WTC11 (cell line): ENCODE measurements at regions not wholly inside any gene's neighbourhood (a gene's known extent, or its start where the extent isn't known, plus 50 kb on each side); places are given as distances from the start of the nearest gene placed in this dataset.
A peak's percentile ranks its signal among the peaks of the same experiment; 100 is the strongest.

Source experiments
- ATAC-seq: fragments of 200-7000 bp; cut with Tn5 transposase; 2 replicates; pipeline ENCODE4 v1.10.0; 2021; ENCODE audit warnings: mild to moderate bottlenecking, moderate library complexity
- CTCF ChIA-PET: fragments of 300-600 bp; sonication (Branson Sonifier 250); formaldehyde crosslinking; loops from one replicate; lab custom pipeline; 2021; ENCODE audit warnings: antibody characterized with exemption; lab: Charles Lee
- POLR2A ChIA-PET: fragments of 350-600 bp; sonication (Branson Sonifier 250); formaldehyde crosslinking; loops from one replicate; lab custom pipeline; 2021; ENCODE audit warnings: antibody characterized with exemption; lab: Charles Lee
- DNase-seq: peaks from one replicate; pipeline ENCODE4 v3.0.0; 2021; ENCODE audit warnings: low spot score
- H3K27ac Mint-ChIP-seq: 2 replicates; pipeline ENCODE4 v1.8.0; 2021; ENCODE audit warnings: mixed read lengths
- H3K27me3 Mint-ChIP-seq: 2 replicates; pipeline ENCODE4 v1.8.0; 2021; ENCODE audit warnings: low read depth, mild to moderate bottlenecking, moderate library complexity, mixed read lengths
- H3K36me3 Mint-ChIP-seq: 2 replicates; pipeline ENCODE4 v1.8.0; 2021; ENCODE audit warnings: mixed read lengths
- H3K4me1 Mint-ChIP-seq: 2 replicates; pipeline ENCODE4 v1.8.0; 2022; ENCODE audit warnings: mixed read lengths
- H3K4me3 Mint-ChIP-seq: 2 replicates; pipeline ENCODE4 v1.8.0; 2021; ENCODE audit warnings: mild to moderate bottlenecking, moderate library complexity, mixed read lengths
- H3K9me3 Mint-ChIP-seq: 2 replicates; pipeline ENCODE4 v1.8.0; 2021; ENCODE audit warnings: mixed read lengths
- ARID4B ChIP-seq: sonication (generic); formaldehyde crosslinking; IDR thresholded peaks from 2 replicates; pipeline ENCODE4 v1.8.0; 2023; ENCODE audit warnings: missing genetic modification reagents, mild to moderate bottlenecking, borderline replicate concordance
- ATF3 ChIP-seq: sonication (generic); formaldehyde crosslinking; conservative IDR thresholded peaks from 2 replicates; pipeline ENCODE4 v1.8.1; 2022; ENCODE audit warnings: mild to moderate bottlenecking, missing genetic modification reagents
- FOXJ3 ChIP-seq: sonication (generic); formaldehyde crosslinking; IDR thresholded peaks from 2 replicates; pipeline ENCODE4 v1.9.0; 2021; ENCODE audit warnings: missing genetic modification reagents, mild to moderate bottlenecking, borderline replicate concordance
- GABPB1 ChIP-seq: sonication (generic); formaldehyde crosslinking; IDR thresholded peaks from 2 replicates; pipeline ENCODE4 v1.8.1; 2023; ENCODE audit warnings: mild to moderate bottlenecking, missing genetic modification reagents
- GRHL2 ChIP-seq: fragments of 250-450 bp; sonication (Bioruptor Pico); IDR thresholded peaks from 2 replicates; pipeline ENCODE4 v1.8.0; 2022; ENCODE audit warnings: mild to moderate bottlenecking, moderate library complexity; ENCODE audit not compliant: insufficient replicate concordance, severe bottlenecking
- GTF2I ChIP-seq: fragments of 250-450 bp; sonication (Bioruptor Pico); conservative IDR thresholded peaks from 2 replicates; pipeline ENCODE4 v1.4.0; 2021; ENCODE audit warnings: mild to moderate bottlenecking
- HMGA2 ChIP-seq: fragments of 250-450 bp; sonication (Bioruptor Pico); IDR thresholded peaks from 2 replicates; pipeline ENCODE4 v1.4.0; 2021; ENCODE audit warnings: mild to moderate bottlenecking, moderate library complexity
- IRF2 ChIP-seq: sonication (generic); formaldehyde crosslinking; IDR thresholded peaks from 2 replicates; pipeline ENCODE4 v1.8.0; 2022; ENCODE audit warnings: low read depth, missing genetic modification reagents, borderline replicate concordance
- JAZF1 ChIP-seq: fragments of 250-450 bp; sonication (Bioruptor Pico); IDR thresholded peaks from 2 replicates; pipeline ENCODE4 v1.9.0; 2021; ENCODE audit warnings: moderate library complexity, mild to moderate bottlenecking, inconsistent platforms
- NFE2L1 ChIP-seq: sonication (generic); formaldehyde crosslinking; IDR thresholded peaks from 2 replicates; pipeline ENCODE4 v1.8.1; 2023; ENCODE audit warnings: missing genetic modification reagents
- NFYB ChIP-seq: sonication (generic); formaldehyde crosslinking; conservative IDR thresholded peaks from 2 replicates; pipeline ENCODE4 v1.8.0; 2022; ENCODE audit warnings: low read depth, missing genetic modification reagents
- NR2C2 ChIP-seq: sonication (generic); formaldehyde crosslinking; IDR thresholded peaks from 2 replicates; pipeline ENCODE4 v1.8.0; 2022; ENCODE audit warnings: mild to moderate bottlenecking, missing genetic modification reagents
- PREB ChIP-seq: sonication (generic); formaldehyde crosslinking; IDR thresholded peaks from 2 replicates; pipeline ENCODE4 v1.8.1; 2022; ENCODE audit warnings: mild to moderate bottlenecking, missing genetic modification reagents, moderate library complexity, borderline replicate concordance
- TCF7 ChIP-seq: sonication (generic); formaldehyde crosslinking; IDR thresholded peaks from 2 replicates; pipeline ENCODE4 v1.8.0; 2022; ENCODE audit warnings: mild to moderate bottlenecking, low read depth, missing genetic modification reagents, moderate library complexity
- USF1 ChIP-seq: sonication (generic); formaldehyde crosslinking; IDR thresholded peaks from 2 replicates; pipeline ENCODE4 v1.8.0; 2022; ENCODE audit warnings: mild to moderate bottlenecking, missing genetic modification reagents
- ZNF396 ChIP-seq: fragments of 250-450 bp; sonication (Bioruptor Pico); IDR thresholded peaks from 2 replicates; pipeline ENCODE4 v1.8.0; 2021; ENCODE audit warnings: mild to moderate bottlenecking, moderate library complexity, borderline replicate concordance
- ZNF416 ChIP-seq: fragments of 250-450 bp; sonication (Bioruptor Pico); IDR thresholded peaks from 2 replicates; pipeline ENCODE4 v1.9.0; 2021; ENCODE audit warnings: mild to moderate bottlenecking, inconsistent platforms
- ZNF512 ChIP-seq: sonication (generic); formaldehyde crosslinking; IDR thresholded peaks from 2 replicates; pipeline ENCODE4 v1.8.1; 2022; ENCODE audit warnings: missing genetic modification reagents, borderline replicate concordance
- ZNF671 ChIP-seq: fragments of 250-450 bp; sonication (Bioruptor Pico); IDR thresholded peaks from 2 replicates; pipeline ENCODE4 v1.8.0; 2021; ENCODE audit warnings: mild to moderate bottlenecking
- TF ChIP-seq, protein P1 (sequence below): fragments of 250-450 bp; sonication (Bioruptor Pico); IDR thresholded peaks from 2 replicates; pipeline ENCODE4 v2.1.2; 2022; ENCODE audit warnings: mild to moderate bottlenecking, moderate library complexity
- TF ChIP-seq, protein P2 (sequence below): sonication (generic); formaldehyde crosslinking; IDR thresholded peaks from 2 replicates; pipeline ENCODE4 v1.8.1; 2022; ENCODE audit warnings: low read depth, mild to moderate bottlenecking, moderate library complexity, missing genetic modification reagents, borderline replicate concordance

GRCh38 chr19:20349206-20349605 is 182.2 kb downstream of the ZNF486 start:
- Mint-ChIP-seq H3K9me3 (no peaks in the 10 kb centered on the region), H3K36me3 (no peaks in the 10 kb centered on the region), H3K27ac (no peak overlapping the region), H3K4me1 (peaks cover 7% of the 10 kb centered on the region; the same call in 1 of the 2 replicates), H3K27me3 (no peaks in the 10 kb centered on the region), H3K4me3 (no peak overlapping the region)
- DNase-seq = no peak
- POLR2A ChIA-PET = no interaction called here
- no peak for TF ChIP-seq USF1 (CRISPR knock-in tag)
- TF ChIP-seq ATF3 = no peak
- TF ChIP-seq, protein P1, sequence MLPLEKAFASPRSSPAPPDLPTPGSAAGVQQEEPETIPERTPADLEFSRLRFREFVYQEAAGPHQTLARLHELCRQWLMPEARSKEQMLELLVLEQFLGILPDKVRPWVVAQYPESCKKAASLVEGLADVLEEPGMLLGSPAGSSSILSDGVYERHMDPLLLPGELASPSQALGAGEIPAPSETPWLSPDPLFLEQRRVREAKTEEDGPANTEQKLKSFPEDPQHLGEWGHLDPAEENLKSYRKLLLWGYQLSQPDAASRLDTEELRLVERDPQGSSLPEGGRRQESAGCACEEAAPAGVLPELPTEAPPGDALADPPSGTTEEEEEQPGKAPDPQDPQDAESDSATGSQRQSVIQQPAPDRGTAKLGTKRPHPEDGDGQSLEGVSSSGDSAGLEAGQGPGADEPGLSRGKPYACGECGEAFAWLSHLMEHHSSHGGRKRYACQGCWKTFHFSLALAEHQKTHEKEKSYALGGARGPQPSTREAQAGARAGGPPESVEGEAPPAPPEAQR = no peak
- TF ChIP-seq FOXJ3 (CRISPR knock-in tag) = no peak
- no peak for TF ChIP-seq ZNF671
- no peak for TF ChIP-seq ZNF512 (CRISPR knock-in tag)
- no peak for TF ChIP-seq NFYB (CRISPR knock-in tag)
- no peak for TF ChIP-seq ARID4B (CRISPR knock-in tag)
- no peak for TF ChIP-seq HMGA2
- no peak for TF ChIP-seq NR2C2 (CRISPR knock-in tag)
- TF ChIP-seq TCF7 (CRISPR knock-in tag) = no peak
- ATAC-seq = no peak
- CTCF ChIA-PET = interaction anchor here (0.7 kb wide), 1 partner anchor 351 kb away, joined by 3 read pairs; no protein-coding TSS in a partner anchor

DNA sequence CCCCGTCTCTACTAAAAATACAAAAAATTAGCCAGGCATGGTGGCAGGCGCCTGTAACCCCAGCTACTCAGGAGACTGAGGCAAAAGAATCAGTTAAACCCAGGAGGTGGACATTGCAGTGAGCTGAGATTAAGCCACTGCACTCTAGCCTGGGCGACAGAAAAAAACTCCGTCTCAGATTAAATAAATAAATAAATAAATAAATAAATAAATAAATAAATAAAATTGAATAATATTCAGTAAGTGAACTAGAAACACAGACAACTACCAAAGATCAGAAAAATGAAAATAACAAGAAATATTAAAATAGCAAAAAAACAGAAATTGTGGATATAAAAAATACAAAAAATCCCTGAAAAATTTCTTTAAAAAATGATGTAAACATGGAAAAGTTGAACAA is 172.4 kb downstream of the ZNF486 start:
- no peak for TF ChIP-seq IRF2 (CRISPR knock-in tag)
- TF ChIP-seq HMGA2 = peak; percentile 68; the same call in 1 of the 2 replicates

DNA sequence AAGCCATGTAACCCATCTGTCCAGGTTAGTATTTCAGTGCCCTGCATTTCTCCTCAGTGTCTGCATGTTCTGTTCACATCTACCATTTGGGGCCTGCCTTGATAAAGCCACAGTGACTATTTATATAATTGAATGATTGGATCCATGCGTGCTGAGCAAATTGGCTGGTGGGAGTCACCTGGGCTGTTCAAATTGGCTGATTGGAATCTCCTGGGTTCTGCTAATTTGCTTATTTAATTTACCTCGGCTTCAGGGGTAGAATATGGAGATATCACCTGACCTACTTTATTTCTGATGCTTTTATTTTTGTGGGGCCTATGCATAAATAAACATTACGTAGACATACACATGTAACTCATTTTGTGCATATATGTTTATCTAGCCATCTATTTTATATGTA is 167.7 kb downstream of the ZNF486 start:
- Mint-ChIP-seq H3K4me1 (no peaks in the 10 kb centered on the region), H3K27me3 (no peaks in the 10 kb centered on the region), H3K36me3 (peaks cover 3% of the 10 kb centered on the region; the same call in 1 of the 2 replicates), H3K4me3 (no peak overlapping the region), H3K27ac (no peak overlapping the region), H3K9me3 (peaks cover 7% of the 10 kb centered on the region)
- ChIA-PET CTCF (no interaction called here), POLR2A (no interaction called here)
- ATAC-seq (no peak), DNase-seq (no peak)
- no peak for TF ChIP-seq JAZF1 (CRISPR knock-in tag)
- TF ChIP-seq, protein P2, sequence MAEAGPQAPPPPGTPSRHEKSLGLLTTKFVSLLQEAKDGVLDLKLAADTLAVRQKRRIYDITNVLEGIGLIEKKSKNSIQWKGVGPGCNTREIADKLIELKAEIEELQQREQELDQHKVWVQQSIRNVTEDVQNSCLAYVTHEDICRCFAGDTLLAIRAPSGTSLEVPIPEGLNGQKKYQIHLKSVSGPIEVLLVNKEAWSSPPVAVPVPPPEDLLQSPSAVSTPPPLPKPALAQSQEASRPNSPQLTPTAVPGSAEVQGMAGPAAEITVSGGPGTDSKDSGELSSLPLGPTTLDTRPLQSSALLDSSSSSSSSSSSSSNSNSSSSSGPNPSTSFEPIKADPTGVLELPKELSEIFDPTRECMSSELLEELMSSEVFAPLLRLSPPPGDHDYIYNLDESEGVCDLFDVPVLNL (CRISPR knock-in tag) = no peak
- no peak for TF ChIP-seq TCF7 (CRISPR knock-in tag)
- no peak for TF ChIP-seq NFE2L1 (CRISPR knock-in tag)
- no peak for TF ChIP-seq ATF3
- no peak for TF ChIP-seq GTF2I (CRISPR knock-in tag)
- TF ChIP-seq ZNF416 (CRISPR knock-in tag) = no peak
- TF ChIP-seq PREB (CRISPR knock-in tag) = no peak
- no peak for TF ChIP-seq ZNF396 (CRISPR knock-in tag)
- TF ChIP-seq GRHL2 (CRISPR knock-in tag) = no peak
- no peak for TF ChIP-seq GABPB1 (CRISPR knock-in tag)

More for the DNA sequence above, 172.4 kb downstream of the ZNF486 start:
- Mint-ChIP-seq H3K36me3 (no peaks in the 10 kb centered on the region), H3K4me3 (no peak overlapping the region), H3K4me1 (no peaks in the 10 kb centered on the region), H3K9me3 (no peaks in the 10 kb centered on the region), H3K27ac (no peak overlapping the region), H3K27me3 (no peaks in the 10 kb centered on the region)
- DNase-seq = no peak
- ChIA-PET CTCF (no interaction called here), POLR2A (no interaction called here)
- ATAC-seq = no peak
